ENCODE measurements at regions not wholly inside any gene's neighbourhood (a gene's known extent, or its start where the extent isn't known, plus 50 kb on each side); places are given as distances from the start of the nearest gene placed in this dataset.

- TF ChIP-seq GATA2 (IDR thresholded peaks at IDR 0.05; ENCODE audit: low read depth, low read length) = no peak
- TF ChIP-seq GATA3 (IDR thresholded peaks at IDR 0.05; ENCODE audit: low read depth, low read length) = no peak
These were observed 244.8 kb upstream of the TCERG1L start for GRCh38 chr10:131556061-131556896.

- TF ChIP-seq GATA3 (IDR thresholded peaks at IDR 0.05; ENCODE audit: low read depth, low read length) = no peak
- no peak for TF ChIP-seq GATA2 (IDR thresholded peaks at IDR 0.05; ENCODE audit: low read depth, low read length)
These were observed 245.5 kb upstream of the TCERG1L start for GRCh38 chr10:131556897-131557495.

DNA sequence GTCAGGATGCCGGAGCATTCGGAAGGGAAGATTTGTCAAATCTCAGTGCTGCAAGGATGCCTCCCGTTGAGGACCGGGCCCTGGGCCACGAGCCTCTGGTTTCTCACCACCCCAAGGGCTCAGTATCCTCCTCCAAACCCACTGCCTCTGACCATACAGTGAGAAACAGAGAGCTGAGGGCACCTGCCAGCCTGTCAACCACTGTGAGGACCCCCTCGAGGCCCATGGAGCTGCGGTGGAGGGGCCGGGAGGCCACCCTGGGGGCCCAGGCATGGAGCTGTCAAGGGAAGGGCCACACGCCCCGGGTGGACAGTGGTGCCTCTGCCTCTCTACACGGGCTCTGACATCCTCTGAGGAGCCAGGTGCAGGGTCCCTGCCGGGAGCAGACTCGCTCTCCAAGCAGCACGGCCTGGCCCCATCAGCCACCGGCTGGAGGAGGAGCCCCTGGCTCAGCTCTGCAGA, 248.0 kb upstream of the TCERG1L start:
- TF ChIP-seq GATA2 (IDR thresholded peaks at IDR 0.05; ENCODE audit: low read depth, low read length) = no peak
- TF ChIP-seq GATA3 (IDR thresholded peaks at IDR 0.05; ENCODE audit: low read depth, low read length) = no peak

GRCh38 chr10:131560166-131560565, 248.6 kb upstream of the TCERG1L start:
- no peak for TF ChIP-seq GATA3 (IDR thresholded peaks at IDR 0.05; ENCODE audit: low read depth, low read length)

DNA sequence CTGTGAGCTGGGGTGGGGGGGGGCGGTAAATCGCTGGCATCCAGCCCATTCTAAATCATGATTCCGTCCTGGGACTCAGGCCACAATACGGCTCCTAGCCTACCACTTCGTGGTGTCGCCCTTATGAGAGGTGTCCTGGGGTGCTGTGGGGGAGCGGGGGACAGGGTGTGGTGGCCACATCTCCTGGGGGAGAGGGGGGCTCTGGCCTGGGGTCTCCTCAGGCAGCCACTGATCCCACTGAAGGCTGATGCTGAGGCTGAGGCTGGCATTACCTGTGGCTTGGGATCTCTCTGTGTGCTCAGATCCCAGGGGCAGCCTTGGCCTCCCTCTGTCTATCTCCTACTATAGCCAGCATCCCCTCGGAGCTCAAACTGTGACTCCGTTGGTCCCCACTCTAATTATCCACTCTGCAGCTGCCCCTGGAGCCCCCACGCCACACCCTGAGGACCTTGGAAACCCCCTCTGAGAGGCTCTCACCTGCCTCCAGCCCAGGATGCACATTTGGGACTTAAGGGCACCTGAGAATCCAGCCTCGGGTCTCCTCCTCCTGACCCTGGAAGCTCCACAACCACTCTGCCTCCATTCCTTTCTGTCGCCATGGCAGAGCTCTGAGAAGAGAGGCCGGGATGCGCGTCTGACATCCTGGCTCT, 249.3 kb upstream of the TCERG1L start:
- no peak for TF ChIP-seq GATA3 (IDR thresholded peaks at IDR 0.05; ENCODE audit: low read depth, low read length)
- no peak for TF ChIP-seq GATA2 (IDR thresholded peaks at IDR 0.05; ENCODE audit: low read depth, low read length)

GRCh38 chr10:131561897-131562296, 250.4 kb upstream of the TCERG1L start:
- TF ChIP-seq GATA3 (IDR thresholded peaks at IDR 0.05; ENCODE audit: low read depth, low read length) = no peak
- TF ChIP-seq GATA2 (IDR thresholded peaks at IDR 0.05; ENCODE audit: low read depth, low read length) = no peak

DNA sequence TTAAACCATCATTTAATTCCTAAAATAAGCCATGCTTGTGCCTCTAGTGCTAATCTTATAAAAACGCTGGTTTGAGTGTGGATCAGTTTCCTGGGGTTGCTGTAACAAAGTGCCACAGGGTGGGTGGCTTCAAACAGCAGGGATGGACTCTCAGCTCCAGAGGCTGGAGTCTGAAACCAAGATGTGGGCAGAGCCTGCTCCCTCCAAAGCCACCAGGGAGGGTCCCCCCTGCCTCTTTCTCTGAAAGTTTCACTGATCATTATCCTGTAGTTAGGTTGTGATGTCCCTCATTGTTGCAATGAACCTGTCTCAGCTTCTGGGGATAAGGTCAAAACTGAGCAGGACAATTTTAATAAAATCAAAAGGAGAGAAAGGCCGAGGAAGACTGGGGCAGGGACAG, 251.9 kb upstream of the TCERG1L start:
- TF ChIP-seq GATA3 (IDR thresholded peaks at IDR 0.05; ENCODE audit: low read depth, low read length) (no peak), GATA2 (IDR thresholded peaks at IDR 0.05; ENCODE audit: low read depth, low read length) (no peak)

DNA sequence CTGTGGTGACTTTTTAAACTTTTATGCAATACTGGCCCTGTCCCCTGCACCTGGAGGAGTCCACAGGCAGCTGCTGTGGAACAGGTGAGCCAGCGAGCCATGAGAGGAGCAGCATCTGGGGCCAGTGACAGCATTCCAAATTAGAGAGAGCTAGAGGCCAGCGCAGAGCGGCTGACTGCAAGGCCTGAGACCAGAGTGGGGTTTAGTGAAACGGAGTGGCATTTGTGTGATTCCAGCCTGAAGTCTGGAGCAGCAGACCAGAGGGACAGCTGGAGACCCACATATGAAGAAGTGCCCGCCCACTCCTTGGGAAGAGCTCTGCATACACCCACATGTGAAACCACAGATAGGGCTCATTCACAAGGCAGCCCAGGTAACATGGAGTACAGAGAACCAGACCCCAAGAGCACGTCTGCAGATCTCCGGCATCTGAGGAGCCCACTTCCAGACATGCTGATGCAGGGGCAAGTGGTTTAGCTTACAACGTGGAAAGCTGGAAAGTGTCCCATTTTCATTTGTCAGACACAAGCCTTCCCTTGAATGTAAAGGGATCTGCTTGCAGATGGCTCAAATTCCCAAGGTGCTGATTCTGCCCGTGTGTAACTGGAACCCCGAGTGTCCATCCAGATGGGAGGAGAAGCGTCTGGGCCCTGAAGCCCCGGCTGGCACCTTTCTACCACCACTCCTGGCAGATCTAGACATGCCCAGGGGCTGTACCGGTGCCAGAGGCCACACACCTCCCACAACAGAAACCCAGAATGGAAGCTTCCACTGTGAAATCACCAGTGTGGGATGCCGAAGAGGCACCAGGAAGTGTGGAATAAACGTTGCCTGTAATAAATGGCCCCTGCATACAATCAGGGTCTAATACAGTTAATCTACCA, 256.0 kb upstream of the TCERG1L start:
- TF ChIP-seq GATA3 (IDR thresholded peaks at IDR 0.05; ENCODE audit: low read depth, low read length) (no peak), GATA2 (IDR thresholded peaks at IDR 0.05; ENCODE audit: low read depth, low read length) (no peak)

DNA sequence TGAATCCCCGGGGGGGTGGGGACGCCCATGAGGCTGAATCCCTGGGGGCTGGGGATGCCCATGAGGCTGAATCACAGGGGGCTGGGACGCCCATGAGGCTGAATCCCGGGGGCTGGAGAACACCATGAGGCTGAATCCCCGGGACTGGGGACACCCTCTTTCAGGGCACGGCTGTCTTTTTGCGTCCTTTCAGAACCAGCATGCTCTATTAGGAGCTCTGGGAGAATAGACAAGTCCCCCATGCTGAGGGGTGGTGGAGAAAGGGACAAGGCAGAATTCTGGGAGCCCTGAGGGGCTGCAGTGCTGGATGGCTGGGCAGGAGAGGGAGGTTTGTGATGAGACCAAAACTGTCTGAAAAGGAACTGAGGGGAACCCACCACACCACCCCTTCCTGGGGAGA, 257.3 kb upstream of the TCERG1L start:
- TF ChIP-seq GATA3 (IDR thresholded peaks at IDR 0.05; ENCODE audit: low read depth, low read length) (no peak), GATA2 (IDR thresholded peaks at IDR 0.05; ENCODE audit: low read depth, low read length) (no peak)

DNA sequence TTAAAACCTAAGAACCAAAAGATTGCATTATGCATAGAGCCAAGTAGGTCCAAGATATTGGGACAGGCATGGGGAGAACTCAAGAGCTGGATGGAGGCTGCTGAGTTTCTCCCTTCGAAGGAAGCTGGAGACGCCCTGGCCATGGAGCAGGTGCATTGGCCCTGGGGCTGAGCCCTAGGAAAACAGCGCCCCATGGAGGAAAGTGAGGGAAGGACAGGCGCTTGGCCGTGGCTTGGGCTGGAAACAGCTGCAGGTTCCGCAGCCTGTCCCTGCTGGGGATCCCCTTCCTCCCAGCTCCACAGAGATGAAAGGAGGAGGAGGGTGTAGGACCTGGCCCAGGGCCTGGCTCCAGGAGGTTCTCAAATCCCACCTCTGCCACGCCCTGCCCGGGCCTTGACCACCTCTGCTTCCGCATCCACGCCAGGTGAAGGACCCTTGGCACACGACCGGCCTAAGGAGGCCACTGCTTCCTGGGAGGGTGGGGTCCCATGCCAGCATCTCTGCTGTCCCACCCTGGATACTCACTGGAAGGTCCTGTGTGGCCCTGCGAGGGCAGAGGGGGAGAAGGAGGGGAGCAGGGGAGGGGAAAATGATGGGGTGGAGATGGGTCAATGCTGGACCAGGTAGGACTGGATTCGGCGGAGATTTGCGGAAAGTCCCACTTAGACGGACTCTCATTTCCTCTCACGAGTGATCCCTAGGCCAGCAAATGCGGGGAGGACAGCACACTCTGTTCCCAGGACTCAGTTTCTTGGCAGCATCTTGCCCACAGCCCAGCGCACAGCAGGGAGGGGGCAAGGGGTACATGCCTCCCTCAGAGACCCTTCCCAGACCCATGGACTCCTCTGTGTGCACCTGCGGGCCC, 258.6 kb upstream of the TCERG1L start:
- no peak for TF ChIP-seq GATA2 (IDR thresholded peaks at IDR 0.05; ENCODE audit: low read depth, low read length)
- no peak for TF ChIP-seq GATA3 (IDR thresholded peaks at IDR 0.05; ENCODE audit: low read depth, low read length)

- TF ChIP-seq GATA2 (IDR thresholded peaks at IDR 0.05; ENCODE audit: low read depth, low read length) = no peak
- no peak for TF ChIP-seq GATA3 (IDR thresholded peaks at IDR 0.05; ENCODE audit: low read depth, low read length)
These were observed 259.3 kb upstream of the TCERG1L start for GRCh38 chr10:131570716-131571307.

GRCh38 chr10:131571346-131571745, 259.8 kb upstream of the TCERG1L start:
- TF ChIP-seq GATA3 (IDR thresholded peaks at IDR 0.05; ENCODE audit: low read depth, low read length) (no peak), GATA2 (IDR thresholded peaks at IDR 0.05; ENCODE audit: low read depth, low read length) (no peak)

DNA sequence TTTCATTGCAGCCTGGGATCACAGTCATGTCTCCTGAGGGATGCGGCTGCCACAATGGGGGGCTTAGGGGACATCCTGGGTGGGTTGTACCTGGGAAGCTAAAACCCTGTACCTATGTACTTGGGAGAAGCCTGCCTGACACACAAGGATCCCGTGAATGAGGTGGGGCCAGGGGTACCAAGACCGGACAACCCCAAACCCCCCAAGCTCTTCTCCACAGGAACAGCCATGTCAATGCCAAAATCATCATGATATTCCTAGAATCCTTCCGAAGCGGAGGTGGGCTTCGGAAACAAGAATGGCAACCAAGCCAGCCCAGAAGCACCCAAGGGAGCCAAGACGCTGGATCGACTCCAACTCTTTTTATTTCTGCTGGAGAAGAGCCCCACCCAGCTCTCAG, 260.3 kb upstream of the TCERG1L start:
- no peak for TF ChIP-seq GATA2 (IDR thresholded peaks at IDR 0.05; ENCODE audit: low read depth, low read length)

Measured in SH-SY5Y (cell line).